OCI-LY3 (cell line): ENCODE measurements at regions not wholly inside any gene's neighbourhood (a gene's known extent, or its start where the extent isn't known, plus 50 kb on each side); places are given as distances from the start of the nearest gene placed in this dataset.

ENCODE experiments used
- CTCF ChIP-seq: fragments of 200-600, 300-600 bp; sonication (generic); IDR thresholded peaks from 2 replicates; pipeline ENCODE4 v1.5.1; 2014; ENCODE audit warnings: antibody characterized with exemption, low read length, low read depth
- EZH2phosphoT487 ChIP-seq: fragments of 200-600 bp; shearing (Covaris generic); IDR thresholded peaks from 2 replicates; pipeline ENCODE4 v1.6.1; 2018; ENCODE audit warnings: antibody characterized with exemption, mixed run types, low read depth

- TF ChIP-seq CTCF (no peak), EZH2phosphoT487 (no peak)
Measured at GRCh38 chr14:96649327-96649601, 147.1 kb downstream of the PAPOLA start.
